ENCODE measurements at regions not wholly inside any gene's neighbourhood (a gene's known extent, or its start where the extent isn't known, plus 50 kb on each side); places are given as distances from the start of the nearest gene placed in this dataset.

DNA sequence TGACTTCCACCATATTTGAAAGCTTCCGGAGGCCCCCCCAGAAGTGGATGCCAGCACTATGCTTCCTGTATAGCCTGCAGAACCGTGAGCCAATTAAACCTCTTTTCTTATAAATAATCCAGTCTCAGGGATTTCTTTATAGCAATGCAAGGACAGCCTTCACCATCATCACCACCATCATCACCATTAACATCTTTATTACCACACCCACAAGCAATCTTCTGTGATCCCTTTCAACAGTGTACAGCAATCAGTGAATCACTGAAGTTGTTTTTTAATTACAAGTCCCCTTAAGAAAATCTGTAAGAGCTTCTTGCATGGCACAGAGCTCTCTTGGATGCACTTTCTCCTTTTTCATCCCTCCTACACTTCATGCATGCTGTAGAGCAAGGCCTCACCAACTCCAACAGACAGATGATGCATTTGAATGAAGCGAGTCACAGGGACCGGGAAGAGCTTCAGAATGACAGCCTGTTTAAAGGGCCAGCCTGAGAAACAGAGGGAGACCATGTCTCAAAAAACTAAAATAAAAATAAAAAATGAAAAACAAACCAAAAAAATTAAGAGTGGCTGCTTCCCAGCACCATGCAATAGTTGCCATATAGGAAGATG is 83.6 kb upstream of the VASH1 start:
- H3K9ac ChIP-seq (replicated peaks; ENCODE audit: extremely low read depth, insufficient read depth, low read length), result no peak overlapping the region
- CTCF ChIA-PET, result no interaction called here
- DNase-seq (ENCODE audit: low read depth, low spot score) (no peak), FAIRE-seq (no peak)
- H2AFZ ChIP-seq (ENCODE audit: low read depth, low read length), result no peak overlapping the region
- H3K27me3 ChIP-seq (ENCODE audit: control insufficient read depth in 2 of 2, insufficient read depth in 2 of 2, low read length in 2 of 2), result peaks cover 0 to 5% of the 10 kb centered on the region in 2 experiments
- H3K36me3 ChIP-seq (ENCODE audit: control insufficient read depth in 2 of 2, extremely low read depth in 1 of 2, insufficient read depth in 2 of 2, low read length in 2 of 2), result no peaks in the 10 kb centered on the region
- no peaks in the 10 kb centered on the region for H4K20me1 ChIP-seq (replicated peaks; ENCODE audit: control insufficient read depth, extremely low read depth, insufficient read depth, low read length)
- intact Hi-C loops (cut with micrococcal nuclease), result no loop called here
- H3K79me2 ChIP-seq (ENCODE audit: control insufficient read depth, insufficient read depth, low read length), result no peaks in the 10 kb centered on the region
- TF ChIP-seq POLR2A (IDR thresholded peaks at IDR 0.05; ENCODE audit: low read depth, low read length) (no peak), POLR2AphosphoS5 (IDR thresholded peaks at IDR 0.05; ENCODE audit: insufficient read depth, low read depth, low read length) (no peak), GATA2 (IDR thresholded peaks at IDR 0.05; ENCODE audit: insufficient read depth, insufficient read length, low read depth, low read length) (no peak), JUN (IDR thresholded peaks at IDR 0.05; ENCODE audit: borderline replicate concordance, insufficient read depth, insufficient read length, low read depth) (no peak), EZH2 (IDR thresholded peaks at IDR 0.05; ENCODE audit: borderline replicate concordance, low read depth, low read length, severe bottlenecking) (no peak), FOS (IDR thresholded peaks at IDR 0.05; ENCODE audit: borderline replicate concordance, insufficient read depth, low read length) (no peak), MYC (IDR thresholded peaks at IDR 0.05; ENCODE audit: low read depth, low read length) (no peak)
- TF ChIP-seq, protein P1, sequence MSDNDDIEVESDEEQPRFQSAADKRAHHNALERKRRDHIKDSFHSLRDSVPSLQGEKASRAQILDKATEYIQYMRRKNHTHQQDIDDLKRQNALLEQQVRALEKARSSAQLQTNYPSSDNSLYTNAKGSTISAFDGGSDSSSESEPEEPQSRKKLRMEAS (IDR thresholded peaks at IDR 0.05; ENCODE audit: insufficient read depth, insufficient read length), result no peak
- H3K4me1 ChIP-seq (ENCODE audit: control insufficient read depth, extremely low read depth, insufficient read depth, low read length), result no peaks in the 10 kb centered on the region
- dilution Hi-C loops (cut with MboI; ENCODE audit: extremely low pct_ligation_motif_present, low sequenced_read_pairs), result no loop called here
- H3K4me3 ChIP-seq (replicated peaks in 1 of 3; ENCODE audit: insufficient read depth in 1 of 3, low read depth in 1 of 3, low read length in 3 of 3), result no peak overlapping the region
- H3K4me2 ChIP-seq (ENCODE audit: insufficient read depth, low read length), result no peak overlapping the region
- POLR2A ChIA-PET, result no interaction called here
- BruUV-seq (replicated peaks), result no TSS peak
- H3K27ac ChIP-seq (ENCODE audit: insufficient read depth, low read depth, low read length), result no peak overlapping the region
- no peaks in the 10 kb centered on the region for H3K9me1 ChIP-seq (replicated peaks; ENCODE audit: control insufficient read depth, extremely low read depth, insufficient read depth, low read length)
- no peaks in the 10 kb centered on the region for H3K9me3 ChIP-seq (replicated peaks; ENCODE audit: control insufficient read depth, insufficient read depth, low read length)

DNA sequence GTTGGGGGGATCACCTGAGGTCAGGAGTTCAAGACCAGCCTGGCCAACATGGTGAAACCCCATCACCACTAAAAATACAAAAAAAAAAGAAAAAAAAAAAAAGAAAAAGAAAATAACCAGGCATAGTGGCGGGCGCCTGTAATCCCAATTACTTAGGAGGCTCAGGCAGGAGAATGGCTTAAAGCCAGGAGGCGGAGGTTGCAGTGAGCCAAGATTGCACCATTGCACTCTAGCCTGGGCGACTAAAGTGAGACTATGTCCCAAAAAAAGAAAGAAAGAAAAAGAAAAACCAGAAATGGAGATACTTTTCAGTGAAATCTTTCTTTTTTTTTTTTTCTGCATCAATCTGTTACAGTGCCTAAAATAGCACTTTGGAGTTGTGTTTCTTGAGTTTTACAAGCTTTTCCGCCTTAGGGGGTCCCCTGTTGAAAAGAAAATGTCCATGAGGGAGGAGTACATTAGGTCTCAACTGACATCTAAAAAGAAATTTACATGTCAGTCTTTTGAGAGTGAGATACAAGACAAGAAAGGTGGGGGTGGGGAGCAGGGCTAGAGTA is 82.9 kb upstream of the VASH1 start:
- Histone ChIP-seq H3K4me2 (ENCODE audit: insufficient read depth, low read length) (no peak overlapping the region), H3K36me3 (ENCODE audit: control insufficient read depth in 2 of 2, extremely low read depth in 1 of 2, insufficient read depth in 2 of 2, low read length in 2 of 2) (no peaks in the 10 kb centered on the region), H2AFZ (ENCODE audit: low read depth, low read length) (no peak overlapping the region), H3K4me3 (replicated peaks in 1 of 3; ENCODE audit: insufficient read depth in 1 of 3, low read depth in 1 of 3, low read length in 3 of 3) (no peak overlapping the region), H3K9ac (replicated peaks; ENCODE audit: extremely low read depth, insufficient read depth, low read length) (no peak overlapping the region), H3K27me3 (ENCODE audit: control insufficient read depth in 2 of 2, insufficient read depth in 2 of 2, low read length in 2 of 2) (peaks cover 0 to 5% of the 10 kb centered on the region in 2 experiments), H3K79me2 (ENCODE audit: control insufficient read depth, insufficient read depth, low read length) (no peaks in the 10 kb centered on the region), H4K20me1 (replicated peaks; ENCODE audit: control insufficient read depth, extremely low read depth, insufficient read depth, low read length) (no peaks in the 10 kb centered on the region), H3K9me3 (replicated peaks; ENCODE audit: control insufficient read depth, insufficient read depth, low read length) (no peaks in the 10 kb centered on the region), H3K9me1 (replicated peaks; ENCODE audit: control insufficient read depth, extremely low read depth, insufficient read depth, low read length) (no peaks in the 10 kb centered on the region), H3K27ac (ENCODE audit: insufficient read depth, low read depth, low read length) (no peak overlapping the region), H3K4me1 (ENCODE audit: control insufficient read depth, extremely low read depth, insufficient read depth, low read length) (no peaks in the 10 kb centered on the region)
- CTCF ChIA-PET, result no interaction called here
- DNase-seq (ENCODE audit: low read depth, low spot score) (no peak), FAIRE-seq (no peak)
- intact Hi-C loops (cut with micrococcal nuclease), result no loop called here
- BruUV-seq (replicated peaks), result no TSS peak
- TF ChIP-seq POLR2A (IDR thresholded peaks at IDR 0.05; ENCODE audit: low read depth, low read length), result no peak
- no peak for TF ChIP-seq POLR2AphosphoS5 (IDR thresholded peaks at IDR 0.05; ENCODE audit: insufficient read depth, low read depth, low read length)
- no peak for TF ChIP-seq JUN (IDR thresholded peaks at IDR 0.05; ENCODE audit: borderline replicate concordance, insufficient read depth, insufficient read length, low read depth)
- TF ChIP-seq, protein P1 (IDR thresholded peaks at IDR 0.05; ENCODE audit: insufficient read depth, insufficient read length), result no peak
- TF ChIP-seq, protein P2, sequence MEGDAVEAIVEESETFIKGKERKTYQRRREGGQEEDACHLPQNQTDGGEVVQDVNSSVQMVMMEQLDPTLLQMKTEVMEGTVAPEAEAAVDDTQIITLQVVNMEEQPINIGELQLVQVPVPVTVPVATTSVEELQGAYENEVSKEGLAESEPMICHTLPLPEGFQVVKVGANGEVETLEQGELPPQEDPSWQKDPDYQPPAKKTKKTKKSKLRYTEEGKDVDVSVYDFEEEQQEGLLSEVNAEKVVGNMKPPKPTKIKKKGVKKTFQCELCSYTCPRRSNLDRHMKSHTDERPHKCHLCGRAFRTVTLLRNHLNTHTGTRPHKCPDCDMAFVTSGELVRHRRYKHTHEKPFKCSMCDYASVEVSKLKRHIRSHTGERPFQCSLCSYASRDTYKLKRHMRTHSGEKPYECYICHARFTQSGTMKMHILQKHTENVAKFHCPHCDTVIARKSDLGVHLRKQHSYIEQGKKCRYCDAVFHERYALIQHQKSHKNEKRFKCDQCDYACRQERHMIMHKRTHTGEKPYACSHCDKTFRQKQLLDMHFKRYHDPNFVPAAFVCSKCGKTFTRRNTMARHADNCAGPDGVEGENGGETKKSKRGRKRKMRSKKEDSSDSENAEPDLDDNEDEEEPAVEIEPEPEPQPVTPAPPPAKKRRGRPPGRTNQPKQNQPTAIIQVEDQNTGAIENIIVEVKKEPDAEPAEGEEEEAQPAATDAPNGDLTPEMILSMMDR (IDR thresholded peaks at IDR 0.05; ENCODE audit: extremely low read depth in 1 of 2, insufficient read depth in 1 of 2, low read depth in 1 of 2, low read length in 2 of 2), result no peak
- TF ChIP-seq MYC (IDR thresholded peaks at IDR 0.05; ENCODE audit: low read depth, low read length), result no peak
- no peak for TF ChIP-seq EZH2 (IDR thresholded peaks at IDR 0.05; ENCODE audit: borderline replicate concordance, low read depth, low read length, severe bottlenecking)
- TF ChIP-seq GATA2 (IDR thresholded peaks at IDR 0.05; ENCODE audit: insufficient read depth, insufficient read length, low read depth, low read length), result no peak
- TF ChIP-seq FOS (IDR thresholded peaks at IDR 0.05; ENCODE audit: borderline replicate concordance, insufficient read depth, low read length), result no peak
- POLR2A ChIA-PET, result no interaction called here
- dilution Hi-C loops (cut with MboI; ENCODE audit: extremely low pct_ligation_motif_present, low sequenced_read_pairs), result no loop called here
